ENCODE measurements at regions not wholly inside any gene's neighbourhood (a gene's known extent, or its start where the extent isn't known, plus 50 kb on each side); places are given as distances from the start of the nearest gene placed in this dataset.

DNA sequence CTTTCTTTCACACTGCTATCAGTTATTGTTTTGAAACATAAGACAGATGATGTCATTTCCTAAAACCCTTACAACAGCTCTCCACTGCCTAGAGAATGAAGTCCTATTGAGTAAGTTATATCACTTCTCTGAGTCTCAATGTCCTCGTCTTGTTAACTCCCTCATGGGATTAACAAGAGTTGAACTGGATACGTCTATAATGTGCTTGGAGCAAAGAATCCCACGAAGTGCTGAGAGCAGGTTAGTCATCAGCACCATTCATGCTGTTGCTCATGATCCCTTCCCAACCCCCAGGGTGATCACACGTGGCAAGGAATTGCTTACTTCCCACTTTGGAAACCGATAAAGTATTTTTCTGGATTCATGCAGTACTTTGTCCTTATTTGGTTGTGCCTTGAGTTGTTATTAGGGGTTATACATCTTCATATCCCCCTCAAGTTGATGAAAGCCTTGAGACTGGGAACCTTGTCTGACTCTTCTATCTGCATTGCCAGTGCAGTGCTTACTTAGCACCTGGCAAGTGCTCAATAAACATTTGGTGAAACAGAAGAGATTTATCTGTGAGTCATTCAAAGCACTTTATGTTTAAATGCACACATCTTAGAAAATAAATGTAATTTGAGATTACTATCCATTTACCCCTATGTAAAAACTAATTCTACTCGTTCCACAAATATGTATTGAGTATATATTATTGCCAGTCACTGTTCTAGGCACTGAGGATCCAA lies 487.5 kb downstream of the EPM2A start (continued):
- TF ChIP-seq HDAC6 (IDR thresholded peaks at IDR 0.05; ENCODE audit: low read depth, low read length) (no peak), SP2 (IDR thresholded peaks at IDR 0.05; ENCODE audit: low read length) (no peak), SP1 (IDR thresholded peaks at IDR 0.05; ENCODE audit: low read depth, low read length) (no peak), CEBPB (IDR thresholded peaks at IDR 0.05; ENCODE audit: low read depth, low read length) (no peak), HDAC2 (IDR thresholded peaks at IDR 0.05; ENCODE audit: borderline replicate concordance in 1 of 2, low read depth in 2 of 2, low read length in 2 of 2) (no peak)

Measured in H1 (cell line).